NCI-H1092 (cell line): ENCODE measurements at regions not wholly inside any gene's neighbourhood (a gene's known extent, or its start where the extent isn't known, plus 50 kb on each side); places are given as distances from the start of the nearest gene placed in this dataset.
"Not testable (repeated sequence)": the region's sequence is repeated elsewhere in the genome, so short reads cannot be mapped to it uniquely, and the experiment has no call there.

Experiments
- DNase-seq: peaks from one replicate; lab custom pipeline; 2025; lab: John Stamatoyannopoulos, UW

- no peak for DNase-seq
Measured at GRCh38 chr10:36491926-36492325, 633.5 kb upstream of the ANKRD30A start.

DNA sequence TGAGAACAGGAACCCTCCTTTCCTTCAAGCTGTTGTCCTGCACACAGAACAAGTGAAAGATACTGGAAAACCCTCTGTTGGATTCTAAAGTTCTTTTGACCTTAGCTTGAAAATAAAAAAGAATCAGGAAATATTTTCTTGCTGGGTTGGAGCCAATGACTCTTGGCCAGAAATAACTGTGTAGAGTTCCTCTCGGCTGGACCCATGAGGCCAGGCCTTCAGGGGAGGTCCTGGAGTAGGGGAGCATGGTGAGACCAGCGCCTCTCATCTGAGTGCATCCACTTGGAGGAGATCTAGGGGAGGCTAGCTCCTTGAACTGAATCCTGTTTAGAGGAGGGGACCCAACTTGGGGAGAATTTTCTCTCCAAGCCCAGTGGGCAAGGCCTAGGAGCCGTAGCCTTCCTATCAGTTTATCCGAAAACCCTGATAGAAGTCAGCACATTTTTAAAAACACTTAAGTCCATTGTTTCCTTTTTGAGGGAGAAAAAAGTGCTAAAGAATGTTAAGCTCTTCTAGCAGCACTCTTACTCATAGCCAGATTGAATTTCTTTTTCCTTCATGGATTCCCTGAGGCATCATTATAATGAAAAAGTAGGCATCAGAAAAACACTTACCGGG lies 635.7 kb upstream of the ANKRD30A start:
- no peak for DNase-seq

DNA sequence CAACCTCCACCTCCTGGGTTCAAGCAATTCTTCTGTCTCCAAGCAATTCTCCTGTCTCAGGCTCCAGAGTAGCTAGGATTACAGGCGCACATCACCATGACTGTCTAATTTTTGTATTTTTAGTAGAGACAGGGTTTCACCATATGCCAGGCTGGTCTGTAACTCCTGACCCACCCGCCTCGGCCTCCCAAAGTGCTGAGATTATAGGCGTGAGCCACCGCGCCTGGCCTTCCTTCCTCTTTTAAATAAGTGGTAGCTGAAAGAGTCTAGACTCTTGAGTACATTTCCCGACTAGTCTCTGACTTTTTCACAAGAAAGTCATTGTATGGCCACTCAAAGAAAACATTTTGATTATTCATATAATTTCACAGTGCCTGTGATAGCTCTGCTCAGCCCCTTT lies 636.2 kb upstream of the ANKRD30A start:
- DNase-seq, result no peak

DNA sequence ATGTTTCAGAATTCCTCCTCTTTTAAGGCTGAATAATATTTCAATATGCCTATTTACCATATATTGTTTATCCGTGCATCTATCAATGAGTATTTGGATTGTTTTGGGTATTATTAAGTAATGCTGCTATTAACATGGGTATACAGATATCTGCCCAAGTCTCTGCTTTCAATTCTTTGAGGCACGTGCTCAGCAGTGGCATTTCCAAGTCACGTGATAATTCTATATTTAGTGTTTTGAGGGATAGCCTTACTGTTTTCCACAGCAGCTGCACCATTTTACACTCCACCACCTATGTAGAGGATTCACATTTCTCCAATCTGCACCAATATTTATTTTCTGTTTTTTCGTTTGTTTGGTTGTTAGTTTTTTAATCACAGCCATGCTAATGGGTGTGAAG lies 636.8 kb upstream of the ANKRD30A start:
- DNase-seq, result no peak

DNA sequence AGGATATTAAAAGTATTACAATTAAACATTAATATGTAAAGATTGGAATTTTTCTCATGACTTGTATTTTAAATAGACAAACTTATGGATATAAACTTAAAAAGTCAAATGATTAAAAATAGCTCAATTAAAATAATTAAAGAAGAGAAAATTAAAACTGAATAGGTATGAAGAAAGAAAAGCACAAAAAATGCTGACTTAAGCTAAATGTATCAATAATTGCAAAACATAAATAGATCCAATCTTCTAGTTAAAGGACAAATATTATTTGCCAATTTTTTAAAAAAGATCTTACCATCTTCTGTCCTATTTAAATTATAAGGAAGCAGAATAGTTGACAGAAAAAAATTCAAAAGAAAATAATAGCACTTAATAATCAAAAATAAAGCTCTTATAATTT lies 646.3 kb upstream of the ANKRD30A start:
- DNase-seq, result no peak

DNA sequence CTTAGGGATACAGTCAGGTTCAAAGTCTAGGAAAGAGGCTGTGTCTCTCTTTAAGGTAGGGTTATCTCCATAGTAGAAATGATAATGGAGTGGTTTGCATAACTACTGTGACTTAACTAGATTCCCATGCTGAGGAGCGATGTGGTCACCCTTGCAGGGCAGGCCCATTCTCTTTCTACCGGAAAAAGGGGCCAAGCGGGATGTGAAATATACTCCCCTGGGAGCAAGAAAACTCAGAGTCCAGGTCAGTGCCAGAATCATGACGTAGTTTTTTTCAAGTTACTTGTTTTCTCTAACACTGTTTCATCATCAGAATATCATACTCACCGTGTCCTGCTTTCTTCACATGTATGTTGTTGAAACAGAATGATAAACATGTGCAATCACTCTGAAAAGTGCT lies 649.0 kb upstream of the ANKRD30A start:
- DNase-seq, result no peak

DNA sequence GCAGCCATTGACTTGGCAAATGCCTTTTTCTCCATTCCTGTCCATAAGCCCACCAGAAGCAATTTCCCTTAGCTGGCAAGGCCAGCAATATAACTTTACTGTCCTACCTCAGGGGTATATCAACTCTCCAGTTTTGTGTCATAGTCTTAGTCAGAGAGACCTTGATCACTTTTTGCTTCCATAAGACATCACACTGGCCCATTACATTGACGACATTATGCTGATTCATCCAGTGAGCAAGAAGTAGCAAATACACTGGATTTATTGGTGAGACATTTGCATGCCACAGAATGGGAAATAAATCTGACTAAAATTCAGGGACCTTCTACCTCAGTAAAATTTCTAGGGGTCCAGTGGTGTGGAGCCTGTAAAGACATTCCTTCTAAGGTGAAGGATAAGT lies 649.7 kb upstream of the ANKRD30A start:
- no peak for DNase-seq

- no peak for DNase-seq
Measured at GRCh38 chr10:36474456-36474855, 650.9 kb upstream of the ANKRD30A start.

DNA sequence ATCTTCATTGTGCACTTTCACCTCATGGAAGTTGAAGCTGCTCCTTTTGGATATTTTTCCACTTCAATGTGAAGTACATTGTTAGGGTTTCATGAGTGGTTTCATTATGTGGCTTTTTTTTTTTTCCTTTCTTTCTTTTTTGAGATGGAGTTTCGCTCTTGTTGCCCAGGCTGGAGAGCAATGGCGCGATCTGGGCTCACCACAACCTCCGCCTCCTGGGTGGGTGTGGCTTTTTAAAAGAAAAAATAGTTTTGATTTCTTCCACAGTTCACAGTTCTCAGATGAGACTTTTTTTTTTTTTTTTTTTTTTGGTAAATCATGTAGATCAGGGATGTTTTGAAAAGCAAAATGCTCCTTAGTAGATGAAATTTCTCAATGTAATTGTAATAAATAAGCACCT lies 652.3 kb upstream of the ANKRD30A start:
- no peak for DNase-seq

DNA sequence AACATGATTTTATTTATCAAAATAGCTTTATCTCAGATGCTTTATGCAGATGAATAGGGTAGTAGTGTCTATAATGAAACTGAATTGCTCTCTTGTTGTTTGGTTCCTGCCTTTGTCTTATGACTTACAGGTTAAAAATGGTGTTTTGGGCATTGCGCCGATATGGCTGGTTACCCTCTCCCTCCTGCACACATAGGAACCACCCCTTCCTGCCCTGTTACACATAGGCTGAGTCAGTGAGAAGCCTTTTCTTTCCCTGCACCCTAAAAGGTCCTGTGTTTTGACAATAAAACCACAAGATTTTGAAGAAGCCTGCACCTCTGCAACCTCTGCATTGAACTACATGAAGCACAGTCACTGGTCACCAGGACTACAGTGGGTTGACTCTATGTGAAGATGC lies 655.8 kb upstream of the ANKRD30A start:
- DNase-seq, result no peak

GRCh38 chr10:36468620-36469019 lies 656.8 kb upstream of the ANKRD30A start:
- no peak for DNase-seq

- no peak for DNase-seq
Measured at GRCh38 chr10:36465604-36466379, 659.6 kb upstream of the ANKRD30A start.

DNA sequence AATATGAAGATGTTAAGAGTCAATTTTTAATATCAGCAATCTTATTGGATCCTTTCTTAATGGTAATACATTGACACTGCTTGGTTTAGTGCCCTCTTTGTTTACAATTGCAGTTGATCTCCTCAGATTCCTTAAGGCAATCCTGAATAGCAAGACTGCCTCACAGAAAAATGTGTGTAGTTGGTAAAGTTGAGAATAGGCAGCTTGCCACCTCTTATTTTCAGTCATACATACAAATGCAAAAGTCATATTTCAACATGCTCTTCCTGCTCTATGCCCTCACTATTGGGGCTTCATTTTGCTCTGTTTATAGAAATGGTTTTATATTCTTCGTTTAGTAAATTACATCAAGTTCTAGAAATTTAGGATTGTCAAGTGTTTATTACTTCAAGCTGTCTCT lies 661.1 kb upstream of the ANKRD30A start:
- DNase-seq, result no peak

- no peak for DNase-seq
Measured at GRCh38 chr10:36463390-36463789, 662.0 kb upstream of the ANKRD30A start.

DNA sequence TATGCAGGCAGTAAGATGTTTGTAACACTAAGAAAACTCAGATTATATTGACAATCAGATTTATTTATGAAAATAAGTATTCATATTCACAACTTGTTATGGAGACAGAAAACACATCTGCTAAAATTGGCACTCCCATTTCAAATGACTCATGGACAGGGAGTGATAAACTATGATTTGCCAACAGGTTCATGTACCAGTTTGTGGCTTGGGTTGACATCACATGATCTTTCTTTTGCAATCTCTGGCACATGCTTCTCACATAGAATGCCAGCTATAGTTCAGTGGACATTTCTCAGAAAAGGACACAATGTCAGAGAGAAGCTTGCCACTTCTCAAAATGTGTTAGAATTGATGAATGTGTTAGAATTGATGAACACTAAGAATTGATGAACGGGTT lies 663.2 kb upstream of the ANKRD30A start:
- no peak for DNase-seq

GRCh38 chr10:36458437-36458836 lies 667.0 kb upstream of the ANKRD30A start:
- DNase-seq, result not testable (repeated sequence)

GRCh38 chr10:36457751-36458150 lies 667.6 kb upstream of the ANKRD30A start:
- DNase-seq, result no peak

DNA sequence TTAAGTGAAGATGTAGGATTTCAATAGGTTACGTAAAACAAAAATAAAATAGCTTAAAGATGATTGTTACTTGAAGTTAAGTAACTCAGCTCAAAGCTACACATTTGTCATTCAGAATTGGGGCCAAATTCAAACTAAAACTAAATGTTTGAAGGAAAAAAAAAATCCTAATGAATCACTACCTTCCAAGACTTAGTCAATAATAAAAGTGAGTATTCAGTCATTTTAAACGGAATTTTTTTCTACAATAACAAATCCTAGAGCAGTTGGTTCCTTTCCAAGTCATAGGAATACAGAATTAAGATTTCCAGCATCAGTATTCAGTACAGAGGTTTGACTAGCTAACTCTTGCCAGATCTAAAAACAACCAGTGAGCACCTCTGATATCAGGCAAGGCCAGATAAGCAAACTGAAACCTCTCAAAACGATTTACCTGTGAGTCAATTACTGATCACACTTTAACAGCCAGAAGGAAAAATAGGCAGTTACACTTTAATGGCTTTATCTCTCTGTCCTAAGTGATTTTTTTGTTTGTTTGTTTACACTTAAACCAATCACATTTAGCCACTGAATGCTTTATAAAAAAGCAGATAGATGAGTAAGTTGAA lies 669.8 kb upstream of the ANKRD30A start:
- no peak for DNase-seq

DNA sequence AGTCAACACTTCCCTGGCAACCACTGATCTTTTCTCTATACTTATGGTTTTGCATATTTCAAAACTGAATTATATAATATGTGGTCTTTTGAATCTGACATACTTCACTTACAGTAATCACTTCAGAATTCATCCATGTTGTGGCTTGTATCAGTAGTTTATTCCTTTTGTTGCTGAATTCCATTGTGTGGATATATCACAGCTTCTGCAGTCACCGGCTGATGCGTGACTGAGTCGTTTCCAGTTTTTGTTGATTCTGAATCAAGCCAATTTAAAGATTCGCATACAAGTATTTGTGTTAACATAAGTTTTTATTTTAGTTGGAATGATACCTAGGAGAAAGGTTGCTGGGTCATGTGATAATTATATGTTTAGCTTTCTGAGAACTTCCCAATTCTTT lies 672.5 kb upstream of the ANKRD30A start:
- no peak for DNase-seq

GRCh38 chr10:36451391-36451970 lies 673.9 kb upstream of the ANKRD30A start:
- no peak for DNase-seq

DNA sequence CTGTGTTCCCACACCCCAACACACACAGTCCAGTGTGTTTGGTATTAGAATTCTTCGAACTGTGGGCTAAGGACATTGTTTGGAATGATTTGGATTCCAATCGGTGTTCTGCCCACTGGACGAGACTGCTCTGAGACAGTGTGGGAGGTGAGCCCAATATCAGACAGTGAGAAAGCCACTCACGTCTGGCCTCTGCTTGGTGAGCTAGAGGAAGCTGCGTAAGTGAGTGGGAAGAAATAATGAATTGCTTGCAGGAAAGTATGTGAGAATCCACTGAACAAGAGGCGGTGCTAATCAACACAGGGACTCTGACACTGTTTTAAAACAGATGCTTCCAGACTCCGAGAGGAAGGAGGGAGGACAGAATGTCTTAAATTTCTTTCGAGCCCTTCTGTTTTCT lies 675.0 kb upstream of the ANKRD30A start:
- DNase-seq, result no peak

- DNase-seq, result no peak
Measured at GRCh38 chr10:36448760-36449691, 676.4 kb upstream of the ANKRD30A start.
